Liver (tissue), 8 donors: ENCODE measurements at regions not wholly inside any gene's neighbourhood (a gene's known extent, or its start where the extent isn't known, plus 50 kb on each side); places are given as distances from the start of the nearest gene placed in this dataset.

Source experiments
- DNase-seq: peaks from one replicate; pipeline ENCODE4 v3.0.0-alpha.2; 2017; ENCODE audit warnings: low spot score
- H3K27ac ChIP-seq, 2 donors: one replicate each; pipeline ENCODE4 v1.7.0; 2013; ENCODE audit warnings: inconsistent platforms in 2 of 2, low read length in 2 of 2, control low read depth in 1 of 2, low read depth in 1 of 2, mild to moderate bottlenecking in 1 of 2
- H3K27me3 ChIP-seq, 4 donors: one replicate each; pipeline versions ENCODE4 v1.6.1 to v1.7.0; 2013; ENCODE audit warnings: low read length in 3 of 4, inconsistent platforms in 1 of 4, mild to moderate bottlenecking in 1 of 4, moderate library complexity in 1 of 4; ENCODE audit not compliant: control insufficient read depth in 4 of 4, insufficient read depth in 4 of 4
- H3K36me3 ChIP-seq, 4 donors: one replicate each; pipeline versions ENCODE4 v1.6.1 to v1.7.0; 2013; ENCODE audit warnings: low read length in 3 of 4, mild to moderate bottlenecking in 3 of 4, low read depth in 1 of 4, moderate library complexity in 1 of 4; ENCODE audit not compliant: control insufficient read depth in 4 of 4, insufficient read depth in 3 of 4
- H3K4me1 ChIP-seq, 4 donors: one replicate each; pipeline versions ENCODE4 v1.6.1 to v1.7.0; 2013; ENCODE audit warnings: low read length in 3 of 4, mild to moderate bottlenecking in 3 of 4, moderate library complexity in 1 of 4; ENCODE audit not compliant: control insufficient read depth in 4 of 4, insufficient read depth in 4 of 4
- H3K4me3 ChIP-seq, 3 donors: one replicate each; pipeline versions ENCODE4 v1.6.1 to v1.7.0; 2013; ENCODE audit warnings: low read length in 3 of 3, control low read depth in 1 of 3, low read depth in 1 of 3, mild to moderate bottlenecking in 1 of 3
- H3K9ac ChIP-seq, 2 donors: one replicate each; pipeline ENCODE4 v1.7.0; 2013; ENCODE audit warnings: low read length in 2 of 2, mild to moderate bottlenecking in 2 of 2, moderate library complexity in 2 of 2, control low read depth in 1 of 2, low read depth in 1 of 2
- H3K9me3 ChIP-seq, 4 donors: one replicate each; pipeline versions ENCODE4 v1.6.1 to v1.7.0; 2013; ENCODE audit warnings: low read length in 3 of 4; ENCODE audit not compliant: control insufficient read depth in 4 of 4
- ATF3 ChIP-seq: IDR thresholded peaks from 2 replicates; pipeline ENCODE4 v1.6.1; 2016; ENCODE audit warnings: antibody characterized with exemption
- CTCF ChIP-seq: fragments of 150-350 bp; IDR thresholded peaks from 2 replicates; pipeline ENCODE4 v1.5.1; 2017; ENCODE audit warnings: improper control_type of control experiment, low read depth, low read length; ENCODE audit not compliant: missing input control
- FOXA1 ChIP-seq: IDR thresholded peaks from 2 replicates; pipeline ENCODE4 v1.6.1; 2016; ENCODE audit warnings: antibody characterized with exemption
- HNF4A ChIP-seq, 2 donors: conservative IDR thresholded peaks; 2 replicates each; pipeline ENCODE4 v1.6.1; 2016; ENCODE audit warnings: antibody characterized with exemption in 2 of 2, mild to moderate bottlenecking in 2 of 2
- HNF4G ChIP-seq: IDR thresholded peaks from 2 replicates; pipeline ENCODE4 v1.6.1; 2016; ENCODE audit warnings: antibody characterized with exemption
- JUND ChIP-seq, 2 donors: IDR thresholded peaks; 2 replicates each; pipeline ENCODE4 v1.6.1; 2016; ENCODE audit warnings: antibody characterized with exemption in 2 of 2
- MAX ChIP-seq: IDR thresholded peaks from 2 replicates; pipeline ENCODE4 v1.6.1; 2016; ENCODE audit warnings: antibody characterized with exemption
- NR2F2 ChIP-seq: IDR thresholded peaks from 2 replicates; pipeline ENCODE4 v1.6.1; 2016; ENCODE audit warnings: antibody characterized with exemption
- RAD21 ChIP-seq, 2 donors: IDR thresholded peaks; 2 replicates each; pipeline ENCODE4 v1.6.1; 2016; ENCODE audit warnings: antibody characterized with exemption in 2 of 2, mild to moderate bottlenecking in 2 of 2
- REST ChIP-seq: IDR thresholded peaks from 2 replicates; pipeline ENCODE4 v1.6.1; 2016; ENCODE audit warnings: antibody characterized with exemption, mild to moderate bottlenecking
- RXRA ChIP-seq, 2 donors: IDR thresholded peaks; 2 replicates each; pipeline ENCODE4 v1.6.1; 2017 to 2018; ENCODE audit warnings: antibody characterized with exemption in 2 of 2, mild to moderate bottlenecking in 1 of 2
- SP1 ChIP-seq: IDR thresholded peaks from 2 replicates; pipeline ENCODE4 v1.6.1; 2018; ENCODE audit warnings: antibody characterized with exemption, mild to moderate bottlenecking
- YY1 ChIP-seq: IDR thresholded peaks from 2 replicates; pipeline ENCODE4 v1.6.1; 2016; ENCODE audit warnings: antibody characterized with exemption, mild to moderate bottlenecking
- WGBS: extraction: QIAGEN DNeasy Blood & Tissue Kit; methylation state at CpG from one replicate; pipeline ENCODE4 v1.1.7; 2013; 5-methylcytosine and 5-hydroxymethylcytosine counted together
- donor health status: healthy.
- donor health status: healthy.
- donor health status: healthy.
- donor health status: healthy.
- donor health status: healthy.

- Histone ChIP-seq H3K27ac (no peak overlapping the region), H3K9me3 (no peaks in the 10 kb centered on the region), H3K4me3 (no peak overlapping the region), H3K36me3 (no peaks in the 10 kb centered on the region), H3K9ac (no peak overlapping the region), H3K27me3 (no peaks in the 10 kb centered on the region), H3K4me1 (peaks cover 0 to 4% (median under 1%) of the 10 kb centered on the region in 4 donors)
- TF ChIP-seq HNF4G (no peak), JUND (IDR thresholded peaks at IDR 0.05) (no peak), CTCF (no peak), RAD21 (IDR thresholded peaks at IDR 0.05) (no peak), MAX (no peak), SP1 (no peak), FOXA1 (no peak), RXRA (IDR thresholded peaks at IDR 0.05) (no peak), ATF3 (no peak), REST (no peak), YY1 (no peak)
- WGBS: 87% methylated on average over 2 of the region's 2 CpGs
- no peak for DNase-seq
Observed at GRCh38 chr9:81499594-81499993, 189.8 kb downstream of the TLE1 start.

- WGBS: 43% methylated on average over 6 of the region's 6 CpGs
Observed at GRCh38 chr9:81499021-81499454, 190.3 kb downstream of the TLE1 start.

More at GRCh38 chr9:81499021-81499454, 190.3 kb downstream of the TLE1 start:
- H3K27me3 ChIP-seq: no peaks in the 10 kb centered on the region
- no peak for DNase-seq
- no peaks in the 10 kb centered on the region for H3K9me3 ChIP-seq
- H3K36me3 ChIP-seq: no peaks in the 10 kb centered on the region
- no peak overlapping the region for H3K27ac ChIP-seq
- peaks cover 0 to 4% (median under 1%) of the 10 kb centered on the region in 4 donors for H3K4me1 ChIP-seq
- no peak overlapping the region for H3K4me3 ChIP-seq
- H3K9ac ChIP-seq: no peak overlapping the region
- TF ChIP-seq NR2F2 (no peak), YY1 (no peak), CTCF (no peak), ATF3 (no peak), SP1 (no peak), HNF4A (conservative IDR thresholded peaks at IDR 0.05) (no peak)
